NCI-H526 treated with DMSO at 0.1 percent for 48 hours (cell line): ENCODE measurements at regions not wholly inside any gene's neighbourhood (a gene's known extent, or its start where the extent isn't known, plus 50 kb on each side); places are given as distances from the start of the nearest gene placed in this dataset.

Source experiments
- DNase-seq: peaks from one replicate; lab custom pipeline; 2025; lab: John Stamatoyannopoulos, UW

GRCh38 chr2:37425408-37425807 lies 81.0 kb downstream of the QPCT start:
- no peak for DNase-seq

- DNase-seq, result no peak
These were observed 82.8 kb downstream of the QPCT start for GRCh38 chr2:37427241-37427640.

- no peak for DNase-seq
These were observed 91.9 kb downstream of the QPCT start for GRCh38 chr2:37436323-37436722.

GRCh38 chr2:37439131-37439642 lies 94.8 kb downstream of the QPCT start:
- no peak for DNase-seq

GRCh38 chr2:37441055-37441454 lies 96.6 kb downstream of the QPCT start:
- no peak for DNase-seq

GRCh38 chr2:37443082-37443481 lies 98.7 kb downstream of the QPCT start:
- DNase-seq, result no peak

GRCh38 chr2:37447446-37447845 lies 103.0 kb downstream of the QPCT start:
- DNase-seq, result no peak

- no peak for DNase-seq
These were observed 104.1 kb downstream of the QPCT start for GRCh38 chr2:37448342-37449120.

- DNase-seq, result no peak
These were observed 105.4 kb downstream of the QPCT start for GRCh38 chr2:37449761-37450296.

GRCh38 chr2:37453027-37453426 lies 108.6 kb downstream of the QPCT start:
- no peak for DNase-seq

- DNase-seq, result no peak
These were observed 110.7 kb downstream of the QPCT start for GRCh38 chr2:37454851-37455762.

- no peak for DNase-seq
These were observed 112.0 kb downstream of the QPCT start for GRCh38 chr2:37456479-37456878.

GRCh38 chr2:37457401-37457901 lies 113.0 kb downstream of the QPCT start:
- DNase-seq, result no peak

- no peak for DNase-seq
These were observed 113.7 kb downstream of the QPCT start for GRCh38 chr2:37458133-37458532.

- no peak for DNase-seq
These were observed 114.9 kb downstream of the QPCT start for GRCh38 chr2:37459095-37459981.

- DNase-seq, result no peak
These were observed 116.4 kb downstream of the QPCT start for GRCh38 chr2:37460896-37461229.

GRCh38 chr2:37464067-37464466 lies 119.6 kb downstream of the QPCT start:
- no peak for DNase-seq

- no peak for DNase-seq
These were observed 122.2 kb downstream of the QPCT start for GRCh38 chr2:37466533-37467222.

- DNase-seq, result no peak
These were observed 123.7 kb downstream of the QPCT start for GRCh38 chr2:37468170-37468569.

GRCh38 chr2:37469126-37469525 lies 124.7 kb downstream of the QPCT start:
- no peak for DNase-seq

- no peak for DNase-seq
These were observed 126.7 kb downstream of the QPCT start for GRCh38 chr2:37471104-37471503.
